Adrenal gland (tissue), 9 donors: ENCODE measurements at regions not wholly inside any gene's neighbourhood (a gene's known extent, or its start where the extent isn't known, plus 50 kb on each side); places are given as distances from the start of the nearest gene placed in this dataset.

Experiments
- DNase-seq, 7 donors: peaks; one replicate each; pipeline ENCODE4 v3.0.0-alpha.2; 2019 to 2020
- H3K27ac ChIP-seq, 5 donors: fragments of 200-600 bp; sonication (generic) in 4 of 5; 1 replicate in 3 of 5; 2 replicates in 2 of 5; pipeline versions ENCODE4 v1.5.1 to v1.8.0; 2016 to 2020; ENCODE audit warnings: mild to moderate bottlenecking in 1 of 5
- H3K27me3 ChIP-seq: fragments of 200-600 bp; 2 replicates; pipeline ENCODE4 v1.8.0; 2021
- H3K36me3 ChIP-seq, 2 donors: fragments of 200-600 bp; replicated peaks in 1 of 2; 1 replicate in 1 of 2; 2 replicates in 1 of 2; pipeline versions ENCODE4 v1.5.1 to v1.8.0; 2018 to 2022
- H3K4me1 ChIP-seq, 2 donors: fragments of 200-600 bp; replicated peaks in 1 of 2; 1 replicate in 1 of 2; 2 replicates in 1 of 2; pipeline versions ENCODE4 v1.5.1 to v1.8.0; 2018 to 2021
- H3K4me3 ChIP-seq, 4 donors: fragments of 200-600 bp; sonication (generic) in 3 of 4; one replicate each; pipeline ENCODE4 v1.5.1; 2016 to 2018
- H3K9me3 ChIP-seq, 3 donors: fragments of 200-600 bp; sonication (generic) in 1 of 3; replicated peaks in 1 of 3; 1 replicate in 2 of 3; 2 replicates in 1 of 3; pipeline versions ENCODE4 v1.5.1 to v1.8.0; 2016 to 2021
- CTCF ChIP-seq, 6 experiments: fragments of 450-650 bp in 4 of 6; fragments of 200-600 bp in 2 of 6; sonication (generic) in 1 of 6; IDR thresholded peaks; 1 replicate in 5 of 6; 2 replicates in 1 of 6; pipeline versions ENCODE4 v1.5.1 to v1.8.0; 2016 to 2021; ENCODE audit warnings: antibody characterized with exemption in 6 of 6, mild to moderate bottlenecking in 2 of 6, moderate library complexity in 1 of 6
- POLR2A ChIP-seq, 2 donors: fragments of 450-650 bp; IDR thresholded peaks; one replicate each; pipeline ENCODE4 v1.6.1; 2017; ENCODE audit warnings: antibody characterized with exemption in 2 of 2, mild to moderate bottlenecking in 2 of 2, moderate library complexity in 1 of 2
- WGBS, 4 donors: extraction: QIAGEN DNeasy Blood & Tissue Kit in 2 of 4; methylation state at CpG; one replicate each; pipeline versions ENCODE4 v1.1.5 to v1.1.7; 2013 to 2017; 5-methylcytosine and 5-hydroxymethylcytosine counted together
- intact Hi-C, 2 donors: fragments of 100-400 bp; cut with DNase I; formaldehyde crosslinking; loops; one replicate each; pipeline versions ENCODE4 v1.14.1 to v1.15.0; 2022 to 2023
- donor health status: healthy with polysubstance abuse.
- donor health status: Bipolar disorder and iron deficiency.
- donor health status: DM: yes; HTN: yes; CAD: no.
- donor health status: DM: no; HTN: no; CAD: no.
- donor health status: DM: no; HTN: no; CAD: no.

DNA sequence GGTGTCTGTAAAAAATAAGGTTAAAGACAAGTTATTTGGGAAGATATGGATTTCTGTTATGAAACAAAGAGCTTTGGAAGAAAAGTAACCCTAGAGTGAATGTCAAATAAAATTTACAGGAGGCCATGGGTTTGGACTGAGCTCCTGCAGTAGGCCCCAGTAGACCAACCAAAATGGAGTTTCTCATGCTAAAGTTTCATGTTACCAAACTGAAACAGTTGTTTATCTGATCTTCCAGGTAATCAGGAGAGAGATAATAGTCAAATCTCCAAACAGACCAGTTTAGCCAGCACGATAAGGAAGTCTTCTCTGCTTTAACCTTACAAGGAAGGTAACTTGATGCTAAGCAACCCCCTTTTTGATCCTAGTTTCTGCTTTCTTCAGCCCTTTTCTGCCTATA, 60.7 kb upstream of the ICA1 start:
- Histone ChIP-seq H3K27me3 (no peaks in the 10 kb centered on the region), H3K27ac (no peak overlapping the region), H3K36me3 (no peaks in the 10 kb centered on the region), H3K4me3 (no peak overlapping the region), H3K9me3 (no peaks in the 10 kb centered on the region), H3K4me1 (no peaks in the 10 kb centered on the region)
- 29 to 95% (median 69%) methylated on average over 1 of the region's 1 CpG for WGBS, 4 donors
- TF ChIP-seq CTCF (IDR thresholded peaks at IDR 0.05) (no peak), POLR2A (IDR thresholded peaks at IDR 0.05) (no peak)
- intact Hi-C loops = no loop called here
- DNase-seq = no peak

GRCh38 chr7:8325067-8325466, 63.1 kb upstream of the ICA1 start:
- 79 to 100% (median 94%) methylated on average over 1 of the region's 1 CpG for WGBS, 4 donors
- Histone ChIP-seq H3K4me1 (no peaks in the 10 kb centered on the region), H3K27ac (no peak overlapping the region), H3K36me3 (no peaks in the 10 kb centered on the region), H3K9me3 (no peaks in the 10 kb centered on the region), H3K4me3 (no peak overlapping the region), H3K27me3 (no peaks in the 10 kb centered on the region)
- intact Hi-C loops = no loop called here
- no peak for TF ChIP-seq POLR2A (IDR thresholded peaks at IDR 0.05)
- no peak for TF ChIP-seq CTCF (IDR thresholded peaks at IDR 0.05)
- DNase-seq = no peak

DNA sequence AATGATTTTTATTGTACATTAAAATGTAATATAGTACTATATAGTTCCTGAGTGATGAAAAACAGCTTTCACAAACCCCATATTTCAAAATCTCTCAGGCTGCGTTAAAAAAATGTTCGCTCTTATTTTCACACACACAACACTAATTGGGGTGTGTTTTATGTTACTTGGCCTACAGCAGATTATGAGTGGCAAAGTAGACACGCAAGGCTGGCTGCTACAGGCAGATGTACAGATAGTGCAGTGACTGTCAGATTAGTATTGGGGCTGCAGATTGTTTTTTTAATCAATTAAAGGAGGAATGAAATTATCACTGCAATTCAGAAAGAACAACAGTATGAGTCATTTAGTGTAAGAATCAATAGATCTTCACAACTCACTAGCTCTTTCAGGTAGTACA, 65.2 kb upstream of the ICA1 start:
- no peak for TF ChIP-seq CTCF (IDR thresholded peaks at IDR 0.05)
- TF ChIP-seq POLR2A (IDR thresholded peaks at IDR 0.05) = no peak
- Histone ChIP-seq H3K4me1 (no peaks in the 10 kb centered on the region), H3K9me3 (no peaks in the 10 kb centered on the region), H3K27me3 (no peaks in the 10 kb centered on the region), H3K4me3 (no peak overlapping the region), H3K36me3 (no peaks in the 10 kb centered on the region), H3K27ac (no peak overlapping the region)
- 74 to 89% (median 88%) methylated on average over 3 of the region's 3 CpGs for WGBS, 4 donors
- no peak for DNase-seq
- intact Hi-C loops = no loop called here

- no peaks in the 10 kb centered on the region for H3K27me3 ChIP-seq
- no peak for DNase-seq
- H3K36me3 ChIP-seq = no peaks in the 10 kb centered on the region
- TF ChIP-seq POLR2A (IDR thresholded peaks at IDR 0.05) (no peak), CTCF (IDR thresholded peaks at IDR 0.05) (no peak)
- no peak overlapping the region for H3K27ac ChIP-seq
- H3K4me1 ChIP-seq = no peaks in the 10 kb centered on the region
- intact Hi-C loops = no loop called here
- H3K4me3 ChIP-seq = no peak overlapping the region
- no peaks in the 10 kb centered on the region for H3K9me3 ChIP-seq
Observed at GRCh38 chr7:8338206-8338605, 76.2 kb upstream of the ICA1 start.
